Kidney (tissue), 13 donors: ENCODE measurements at regions not wholly inside any gene's neighbourhood (a gene's known extent, or its start where the extent isn't known, plus 50 kb on each side); places are given as distances from the start of the nearest gene placed in this dataset.

Experiments
- DNase-seq, 5 donors: peaks; one replicate each; pipeline ENCODE4 v3.0.0-alpha.2; 2013 to 2020
- FAIRE-seq: peaks from 2 replicates; lab custom pipeline; 2012; peaks lifted over from hg19 to GRCh38; lab: Jason Lieb, UNC
- H3K27ac ChIP-seq, 2 donors: one replicate each; pipeline ENCODE4 v1.7.0; 2013; ENCODE audit warnings: low read depth in 2 of 2, low read length in 2 of 2, inconsistent platforms in 1 of 2
- H3K27me3 ChIP-seq: one replicate; pipeline ENCODE4 v1.7.1; 2013; ENCODE audit warnings: low read length, inconsistent platforms; ENCODE audit not compliant: control insufficient read depth, insufficient read depth
- H3K36me3 ChIP-seq, 3 donors: one replicate each; pipeline versions ENCODE4 v1.7.0 to v1.7.1; 2013; ENCODE audit warnings: low read length in 3 of 3, control low read depth in 1 of 3, inconsistent platforms in 1 of 3; ENCODE audit not compliant: insufficient read depth in 3 of 3, control insufficient read depth in 2 of 3
- H3K4me1 ChIP-seq, 3 donors: one replicate each; pipeline versions ENCODE4 v1.7.0 to v1.7.1; 2013; ENCODE audit warnings: low read length in 3 of 3, inconsistent platforms in 1 of 3, low read depth in 1 of 3; ENCODE audit not compliant: control insufficient read depth in 2 of 3, insufficient read depth in 2 of 3
- H3K4me3 ChIP-seq, 3 donors: one replicate each; pipeline versions ENCODE4 v1.7.0 to v1.8.1; 2013; ENCODE audit warnings: low read length in 3 of 3, control low read depth in 1 of 3, inconsistent platforms in 1 of 3
- H3K9ac ChIP-seq, 3 donors: one replicate each; pipeline versions ENCODE4 v1.7.0 to v1.7.1; 2013; ENCODE audit warnings: low read length in 3 of 3, control low read depth in 1 of 3, inconsistent platforms in 1 of 3
- H3K9me3 ChIP-seq, 3 donors: one replicate each; pipeline versions ENCODE4 v1.7.0 to v1.7.1; 2013; ENCODE audit warnings: low read length in 3 of 3, control low read depth in 1 of 3, inconsistent platforms in 1 of 3; ENCODE audit not compliant: control insufficient read depth in 2 of 3, insufficient read depth in 1 of 3
- CTCF ChIP-seq: IDR thresholded peaks from 3 replicates; pipeline ENCODE4 v1.5.1; 2012; ENCODE audit warnings: mild to moderate bottlenecking, moderate library complexity, borderline replicate concordance; ENCODE audit not compliant: insufficient read depth; ENCODE audit errors: extremely low read depth
- intact Hi-C: fragments of 100-400 bp; cut with DNase I; formaldehyde crosslinking; loops from one replicate; pipeline ENCODE4 v1.11.1; 2022
- donor health status: control.
- donor health status: control.
- donor health status: control.
- donor health status: control.
- donor health status: control.
- donor health status: DM: yes; HTN: yes; CAD: no.
- donor health status: Normal renal cell carcinoma (clear cell type).

GRCh38 chr12:16121953-16122352 is 155.5 kb downstream of the SLC15A5 start:
- H3K27ac ChIP-seq = no peak overlapping the region
- H3K9ac ChIP-seq = no peak overlapping the region
- H3K36me3 ChIP-seq = no peaks in the 10 kb centered on the region
- no peaks in the 10 kb centered on the region for H3K4me1 ChIP-seq
- FAIRE-seq (no peak), DNase-seq (no peak)
- intact Hi-C loops = no loop called here
- H3K27me3 ChIP-seq = no peaks in the 10 kb centered on the region
- no peaks in the 10 kb centered on the region for H3K9me3 ChIP-seq
- no peak for TF ChIP-seq CTCF
- H3K4me3 ChIP-seq = no peak overlapping the region

GRCh38 chr12:16119618-16120415 is 157.7 kb downstream of the SLC15A5 start:
- Histone ChIP-seq H3K4me3 (no peak overlapping the region), H3K9ac (no peak overlapping the region), H3K9me3 (no peaks in the 10 kb centered on the region), H3K27ac (no peak overlapping the region), H3K27me3 (no peaks in the 10 kb centered on the region), H3K36me3 (no peaks in the 10 kb centered on the region), H3K4me1 (no peaks in the 10 kb centered on the region)
- no peak for FAIRE-seq
- no peak for DNase-seq
- intact Hi-C loops = no loop called here
- TF ChIP-seq CTCF = no peak

- intact Hi-C loops = no loop called here
- no peaks in the 10 kb centered on the region for H3K36me3 ChIP-seq
- no peak overlapping the region for H3K4me3 ChIP-seq
- FAIRE-seq (no peak), DNase-seq (no peak)
- TF ChIP-seq CTCF = no peak
- no peaks in the 10 kb centered on the region for H3K27me3 ChIP-seq
- no peak overlapping the region for H3K9ac ChIP-seq
- no peaks in the 10 kb centered on the region for H3K9me3 ChIP-seq
- H3K4me1 ChIP-seq = no peaks in the 10 kb centered on the region
- H3K27ac ChIP-seq = no peak overlapping the region
These were observed 158.9 kb downstream of the SLC15A5 start for GRCh38 chr12:16118586-16118985.
